ENCODE measurements at regions not wholly inside any gene's neighbourhood (a gene's known extent, or its start where the extent isn't known, plus 50 kb on each side); places are given as distances from the start of the nearest gene placed in this dataset.

DNA sequence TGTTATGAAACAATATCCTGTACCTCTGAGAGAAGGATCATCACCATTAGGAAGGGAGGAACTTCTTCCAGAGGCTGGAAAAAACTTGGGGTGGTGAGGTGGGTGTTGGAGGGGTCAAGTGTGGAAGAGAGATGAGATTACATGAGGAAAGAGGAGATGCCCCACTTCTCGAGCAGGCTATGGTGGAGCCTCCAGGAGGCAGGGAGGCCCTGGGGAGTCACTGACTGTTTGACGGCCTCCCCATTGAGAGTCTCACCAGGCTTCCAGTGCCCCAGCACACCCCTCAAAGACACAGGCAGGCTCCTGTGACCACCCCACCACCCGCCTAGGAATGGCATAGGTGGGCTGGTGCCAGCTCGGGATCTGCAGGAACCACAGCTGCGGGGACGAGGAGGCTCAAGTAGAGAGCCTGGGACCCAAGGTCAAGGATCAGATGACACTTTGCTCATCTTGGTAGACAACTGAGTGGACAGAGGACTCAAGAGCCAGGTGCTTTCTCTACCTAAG, 185.3 kb upstream of the GDF10 start:
- no peaks in the 10 kb centered on the region for H3K27me3 ChIP-seq
- no peaks in the 10 kb centered on the region for H3K9me3 ChIP-seq
- H3K36me3 ChIP-seq: no peaks in the 10 kb centered on the region
- no peak overlapping the region for H3K4me3 ChIP-seq
- TF ChIP-seq, protein P1, sequence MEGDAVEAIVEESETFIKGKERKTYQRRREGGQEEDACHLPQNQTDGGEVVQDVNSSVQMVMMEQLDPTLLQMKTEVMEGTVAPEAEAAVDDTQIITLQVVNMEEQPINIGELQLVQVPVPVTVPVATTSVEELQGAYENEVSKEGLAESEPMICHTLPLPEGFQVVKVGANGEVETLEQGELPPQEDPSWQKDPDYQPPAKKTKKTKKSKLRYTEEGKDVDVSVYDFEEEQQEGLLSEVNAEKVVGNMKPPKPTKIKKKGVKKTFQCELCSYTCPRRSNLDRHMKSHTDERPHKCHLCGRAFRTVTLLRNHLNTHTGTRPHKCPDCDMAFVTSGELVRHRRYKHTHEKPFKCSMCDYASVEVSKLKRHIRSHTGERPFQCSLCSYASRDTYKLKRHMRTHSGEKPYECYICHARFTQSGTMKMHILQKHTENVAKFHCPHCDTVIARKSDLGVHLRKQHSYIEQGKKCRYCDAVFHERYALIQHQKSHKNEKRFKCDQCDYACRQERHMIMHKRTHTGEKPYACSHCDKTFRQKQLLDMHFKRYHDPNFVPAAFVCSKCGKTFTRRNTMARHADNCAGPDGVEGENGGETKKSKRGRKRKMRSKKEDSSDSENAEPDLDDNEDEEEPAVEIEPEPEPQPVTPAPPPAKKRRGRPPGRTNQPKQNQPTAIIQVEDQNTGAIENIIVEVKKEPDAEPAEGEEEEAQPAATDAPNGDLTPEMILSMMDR (IDR thresholded peaks at IDR 0.05): no peak
- H3K27ac ChIP-seq: no peak overlapping the region
- peaks cover 0 to 33% (median 4%) of the 10 kb centered on the region in 4 donors for H3K4me1 ChIP-seq
- DNase-seq: no peak
- intact Hi-C loops (cut with DNase I; ENCODE audit: low total_unique reads): no loop called here

DNA sequence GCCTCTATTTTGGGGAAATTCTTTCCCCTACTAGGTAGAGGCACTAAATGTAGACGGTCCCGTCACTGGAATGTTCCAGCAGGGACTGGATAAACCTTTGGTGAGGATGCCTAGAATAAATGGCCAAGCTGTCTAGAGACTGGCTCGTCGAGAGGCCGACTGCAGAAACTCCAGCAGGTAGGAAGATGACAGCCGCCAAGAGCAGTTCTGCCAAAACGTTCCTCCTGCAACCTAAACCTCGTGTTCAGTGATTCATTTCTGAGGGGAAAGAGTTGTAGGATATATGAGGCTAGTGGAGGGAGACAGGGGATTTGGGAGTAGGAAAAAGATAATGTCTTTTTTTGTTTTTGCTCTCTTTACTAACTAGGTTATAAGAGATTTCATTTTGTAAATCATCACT, 184.7 kb upstream of the GDF10 start:
- Histone ChIP-seq H3K27ac (no peak overlapping the region), H3K9me3 (no peaks in the 10 kb centered on the region), H3K4me3 (no peak overlapping the region), H3K36me3 (no peaks in the 10 kb centered on the region), H3K4me1 (peaks cover 0 to 27% (median 2%) of the 10 kb centered on the region in 4 donors), H3K27me3 (no peaks in the 10 kb centered on the region)
- TF ChIP-seq, protein P1 (IDR thresholded peaks at IDR 0.05): no peak
- DNase-seq: no peak
- intact Hi-C loops (cut with DNase I; ENCODE audit: low total_unique reads): no loop called here

DNA sequence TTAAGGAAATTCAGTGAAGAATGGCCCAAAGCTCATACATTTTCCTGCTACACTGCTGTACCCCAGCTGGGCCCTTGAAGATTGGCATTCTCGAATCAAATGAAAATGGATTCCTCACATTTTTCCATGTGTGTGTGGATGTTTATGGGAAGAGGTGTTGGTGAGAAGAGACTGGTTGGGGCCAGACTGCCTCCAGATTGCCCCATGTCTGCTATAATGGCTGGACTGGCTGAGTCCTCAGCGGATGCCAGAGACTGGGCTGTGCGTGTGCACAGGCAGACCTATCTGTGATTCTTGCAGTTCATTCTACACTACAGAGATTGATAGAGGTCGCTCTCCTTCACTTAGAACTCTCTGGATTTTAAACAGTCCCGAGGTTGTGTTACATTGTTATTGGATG, 183.6 kb upstream of the GDF10 start:
- TF ChIP-seq, protein P1 (IDR thresholded peaks at IDR 0.05): no peak

DNA sequence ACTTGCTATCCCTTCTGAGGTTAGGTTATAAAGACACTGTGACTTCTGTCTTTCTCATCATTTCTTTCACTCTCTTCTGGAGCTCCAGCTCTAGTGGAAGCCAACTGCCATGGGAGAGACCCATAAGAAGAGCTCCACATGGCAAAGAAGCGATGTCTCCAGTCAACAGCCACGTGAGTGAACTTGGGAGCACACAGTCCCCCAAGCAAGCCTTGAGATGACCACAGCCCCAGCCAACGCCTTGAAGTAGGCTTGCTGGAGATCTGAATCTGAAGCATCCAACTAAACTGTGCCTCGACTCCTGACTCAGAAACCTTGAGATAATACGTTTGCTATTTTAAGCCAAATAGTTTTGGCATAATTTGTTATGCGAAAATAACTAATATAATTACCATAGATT, 181.7 kb upstream of the GDF10 start:
- no peak for DNase-seq
- peaks cover 0 to 25% (median 2%) of the 10 kb centered on the region in 4 donors for H3K4me1 ChIP-seq
- intact Hi-C loops (cut with DNase I; ENCODE audit: low total_unique reads): no loop called here
- no peak overlapping the region for H3K27ac ChIP-seq
- H3K9me3 ChIP-seq: no peaks in the 10 kb centered on the region
- H3K36me3 ChIP-seq: no peaks in the 10 kb centered on the region
- TF ChIP-seq, protein P1 (IDR thresholded peaks at IDR 0.05): no peak
- no peak overlapping the region for H3K4me3 ChIP-seq
- H3K27me3 ChIP-seq: no peaks in the 10 kb centered on the region

More for the DNA sequence above, 183.6 kb upstream of the GDF10 start:
- no peak for DNase-seq
- intact Hi-C loops (cut with DNase I; ENCODE audit: low total_unique reads): no loop called here
- no peaks in the 10 kb centered on the region for H3K27me3 ChIP-seq
- peaks cover 0 to 25% (median 2%) of the 10 kb centered on the region in 4 donors for H3K4me1 ChIP-seq
- H3K9me3 ChIP-seq: no peaks in the 10 kb centered on the region
- H3K4me3 ChIP-seq: no peak overlapping the region
- no peaks in the 10 kb centered on the region for H3K36me3 ChIP-seq
- no peak overlapping the region for H3K27ac ChIP-seq

DNA sequence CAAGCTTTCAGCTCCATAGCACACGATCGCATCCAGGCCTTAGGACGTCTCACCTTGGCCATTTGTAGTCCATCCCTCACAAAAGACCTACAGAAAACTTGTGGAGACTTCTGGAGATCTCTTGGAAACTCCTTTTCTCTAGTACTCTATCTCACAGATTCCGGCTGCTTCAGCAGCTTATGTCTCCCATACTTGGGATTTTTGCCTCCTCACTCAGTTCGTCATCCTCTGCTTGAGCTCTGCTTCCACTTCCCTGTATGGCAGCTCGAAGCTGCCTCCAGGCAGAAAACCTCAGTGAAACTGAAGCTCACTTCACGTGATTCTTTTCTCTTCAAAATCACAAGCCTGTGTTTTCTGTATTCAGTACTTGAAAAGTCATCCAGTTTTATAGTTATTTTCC, 178.7 kb upstream of the GDF10 start:
- intact Hi-C loops (cut with DNase I; ENCODE audit: low total_unique reads): no loop called here
- no peak for DNase-seq
- Histone ChIP-seq H3K27ac (no peak overlapping the region), H3K9me3 (no peaks in the 10 kb centered on the region), H3K27me3 (no peaks in the 10 kb centered on the region), H3K4me1 (peaks cover 0 to 11% (median 0%) of the 10 kb centered on the region in 4 donors), H3K4me3 (no peak overlapping the region), H3K36me3 (no peaks in the 10 kb centered on the region)
- TF ChIP-seq, protein P1 (IDR thresholded peaks at IDR 0.05): no peak
